ENCODE measurements at regions not wholly inside any gene's neighbourhood (a gene's known extent, or its start where the extent isn't known, plus 50 kb on each side); places are given as distances from the start of the nearest gene placed in this dataset.

GRCh38 chr17:74089380-74089779 is 114.1 kb upstream of the RPL38 start:
- Histone ChIP-seq H3K36me3 (ENCODE audit: insufficient read depth, low read depth, low read length) (no peaks in the 10 kb centered on the region), H3K4me1 (ENCODE audit: insufficient read depth, low read length) (no peaks in the 10 kb centered on the region), H3K27me3 (ENCODE audit: insufficient read depth, low read length) (no peaks in the 10 kb centered on the region), H3K9ac (ENCODE audit: low read depth, low read length) (no peak overlapping the region), H3K27ac (ENCODE audit: low read length) (no peak overlapping the region), H3K4me3 (ENCODE audit: low read length) (no peak overlapping the region), H3K9me3 (ENCODE audit: insufficient read depth, low read depth, low read length) (peaks cover 11% of the 10 kb centered on the region; the same call in 1 of the 2 replicates)

GRCh38 chr17:74089869-74090464 is 113.5 kb upstream of the RPL38 start:
- Histone ChIP-seq H3K27me3 (ENCODE audit: insufficient read depth, low read length) (no peaks in the 10 kb centered on the region), H3K4me1 (ENCODE audit: insufficient read depth, low read length) (no peaks in the 10 kb centered on the region), H3K36me3 (ENCODE audit: insufficient read depth, low read depth, low read length) (no peaks in the 10 kb centered on the region), H3K27ac (ENCODE audit: low read length) (no peak overlapping the region), H3K9me3 (ENCODE audit: insufficient read depth, low read depth, low read length) (peaks cover 11% of the 10 kb centered on the region; the same call in 1 of the 2 replicates), H3K9ac (ENCODE audit: low read depth, low read length) (no peak overlapping the region), H3K4me3 (ENCODE audit: low read length) (no peak overlapping the region)

- H3K4me3 ChIP-seq (ENCODE audit: low read length) = no peak overlapping the region
- H3K27ac ChIP-seq (ENCODE audit: low read length) = no peak overlapping the region
- no peaks in the 10 kb centered on the region for H3K36me3 ChIP-seq (ENCODE audit: insufficient read depth, low read depth, low read length)
- peaks cover 3% of the 10 kb centered on the region; the same call in 1 of the 2 replicates for H3K4me1 ChIP-seq (ENCODE audit: insufficient read depth, low read length)
- peaks cover 6% of the 10 kb centered on the region; the same call in 1 of the 2 replicates for H3K9me3 ChIP-seq (ENCODE audit: insufficient read depth, low read depth, low read length)
- no peak overlapping the region for H3K9ac ChIP-seq (ENCODE audit: low read depth, low read length)
- H3K27me3 ChIP-seq (ENCODE audit: insufficient read depth, low read length) = no peaks in the 10 kb centered on the region
These were observed 108.8 kb upstream of the RPL38 start for GRCh38 chr17:74094651-74095050.

- Histone ChIP-seq H3K4me1 (ENCODE audit: insufficient read depth, low read length) (peaks cover 6% of the 10 kb centered on the region), H3K4me3 (ENCODE audit: low read length) (no peak overlapping the region), H3K27ac (ENCODE audit: low read length) (no peak overlapping the region), H3K27me3 (ENCODE audit: insufficient read depth, low read length) (no peaks in the 10 kb centered on the region; the same call in 1 of the 2 replicates), H3K36me3 (ENCODE audit: insufficient read depth, low read depth, low read length) (no peaks in the 10 kb centered on the region), H3K9ac (ENCODE audit: low read depth, low read length) (no peak overlapping the region), H3K9me3 (ENCODE audit: insufficient read depth, low read depth, low read length) (no peaks in the 10 kb centered on the region)
These were observed 107.0 kb upstream of the RPL38 start for GRCh38 chr17:74096456-74096855.

- Histone ChIP-seq H3K27ac (ENCODE audit: low read length) (no peak overlapping the region), H3K9ac (ENCODE audit: low read depth, low read length) (no peak overlapping the region), H3K36me3 (ENCODE audit: insufficient read depth, low read depth, low read length) (no peaks in the 10 kb centered on the region), H3K9me3 (ENCODE audit: insufficient read depth, low read depth, low read length) (no peaks in the 10 kb centered on the region), H3K27me3 (ENCODE audit: insufficient read depth, low read length) (peaks cover 5% of the 10 kb centered on the region; the same call in 1 of the 2 replicates), H3K4me1 (ENCODE audit: insufficient read depth, low read length) (peaks cover 6% of the 10 kb centered on the region), H3K4me3 (ENCODE audit: low read length) (no peak overlapping the region)
These were observed 105.9 kb upstream of the RPL38 start for GRCh38 chr17:74097450-74098135.

GRCh38 chr17:74098136-74099024 is 105.1 kb upstream of the RPL38 start:
- peaks cover 6% of the 10 kb centered on the region for H3K4me1 ChIP-seq (ENCODE audit: insufficient read depth, low read length)
- H3K36me3 ChIP-seq (ENCODE audit: insufficient read depth, low read depth, low read length) = no peaks in the 10 kb centered on the region
- H3K27ac ChIP-seq (ENCODE audit: low read length) = no peak overlapping the region
- H3K27me3 ChIP-seq (ENCODE audit: insufficient read depth, low read length) = peaks cover 5% of the 10 kb centered on the region; the same call in 1 of the 2 replicates
- H3K9ac ChIP-seq (ENCODE audit: low read depth, low read length) = no peak overlapping the region
- no peaks in the 10 kb centered on the region for H3K9me3 ChIP-seq (ENCODE audit: insufficient read depth, low read depth, low read length)
- H3K4me3 ChIP-seq (ENCODE audit: low read length) = no peak overlapping the region

GRCh38 chr17:74099442-74100340 is 103.8 kb upstream of the RPL38 start:
- Histone ChIP-seq H3K4me1 (ENCODE audit: insufficient read depth, low read length) (peaks cover 6% of the 10 kb centered on the region), H3K27ac (ENCODE audit: low read length) (no peak overlapping the region), H3K36me3 (ENCODE audit: insufficient read depth, low read depth, low read length) (no peaks in the 10 kb centered on the region), H3K9ac (ENCODE audit: low read depth, low read length) (no peak overlapping the region), H3K4me3 (ENCODE audit: low read length) (no peak overlapping the region), H3K27me3 (ENCODE audit: insufficient read depth, low read length) (peaks cover 5% of the 10 kb centered on the region; the same call in 1 of the 2 replicates), H3K9me3 (ENCODE audit: insufficient read depth, low read depth, low read length) (no peaks in the 10 kb centered on the region)

- Histone ChIP-seq H3K4me3 (ENCODE audit: low read length) (no peak overlapping the region), H3K4me1 (ENCODE audit: insufficient read depth, low read length) (peaks cover 12% of the 10 kb centered on the region), H3K36me3 (ENCODE audit: insufficient read depth, low read depth, low read length) (no peaks in the 10 kb centered on the region), H3K27me3 (ENCODE audit: insufficient read depth, low read length) (peaks cover 5% of the 10 kb centered on the region; the same call in 1 of the 2 replicates), H3K27ac (ENCODE audit: low read length) (no peak overlapping the region), H3K9me3 (ENCODE audit: insufficient read depth, low read depth, low read length) (no peaks in the 10 kb centered on the region), H3K9ac (ENCODE audit: low read depth, low read length) (no peak overlapping the region)
These were observed 98.6 kb upstream of the RPL38 start for GRCh38 chr17:74104921-74105320.

GRCh38 chr17:74107107-74107506 is 96.4 kb upstream of the RPL38 start:
- H3K4me1 ChIP-seq (ENCODE audit: insufficient read depth, low read length) = peaks cover 12% of the 10 kb centered on the region; the same call in 1 of the 2 replicates
- no peaks in the 10 kb centered on the region for H3K27me3 ChIP-seq (ENCODE audit: insufficient read depth, low read length)
- no peak overlapping the region for H3K27ac ChIP-seq (ENCODE audit: low read length)

GRCh38 chr17:74108126-74108705 is 95.3 kb upstream of the RPL38 start:
- Histone ChIP-seq H3K27me3 (ENCODE audit: insufficient read depth, low read length) (no peaks in the 10 kb centered on the region), H3K9me3 (ENCODE audit: insufficient read depth, low read depth, low read length) (no peaks in the 10 kb centered on the region), H3K27ac (ENCODE audit: low read length) (no peak overlapping the region), H3K4me3 (ENCODE audit: low read length) (no peak overlapping the region), H3K36me3 (ENCODE audit: insufficient read depth, low read depth, low read length) (no peaks in the 10 kb centered on the region), H3K4me1 (ENCODE audit: insufficient read depth, low read length) (peaks cover 12% of the 10 kb centered on the region; the same call in 1 of the 2 replicates), H3K9ac (ENCODE audit: low read depth, low read length) (no peak overlapping the region)

More at GRCh38 chr17:74107107-74107506, 96.4 kb upstream of the RPL38 start:
- H3K4me3 ChIP-seq (ENCODE audit: low read length) = no peak overlapping the region
- no peaks in the 10 kb centered on the region for H3K36me3 ChIP-seq (ENCODE audit: insufficient read depth, low read depth, low read length)
- no peak overlapping the region for H3K9ac ChIP-seq (ENCODE audit: low read depth, low read length)
- no peaks in the 10 kb centered on the region for H3K9me3 ChIP-seq (ENCODE audit: insufficient read depth, low read depth, low read length)

Data from iPS-20b (cell line).